Thyroid gland (tissue), 4 donors: ENCODE measurements at regions not wholly inside any gene's neighbourhood (a gene's known extent, or its start where the extent isn't known, plus 50 kb on each side); places are given as distances from the start of the nearest gene placed in this dataset.

Source experiments
- POLR2A ChIP-seq, 2 donors: fragments of 450-650 bp; IDR thresholded peaks; one replicate each; pipeline ENCODE4 v1.6.1; 2017; ENCODE audit warnings: antibody characterized with exemption in 2 of 2, mild to moderate bottlenecking in 2 of 2, moderate library complexity in 1 of 2
- TF ChIP-seq, protein P1 (sequence below), 6 experiments: fragments of 200-600 bp in 3 of 6; fragments of 450-650 bp in 3 of 6; sonication (generic) in 3 of 6; IDR thresholded peaks; one replicate each; pipeline ENCODE4 v1.5.1; 2016 to 2019; ENCODE audit warnings: antibody characterized with exemption in 6 of 6, mild to moderate bottlenecking in 2 of 6, inconsistent platforms in 1 of 6, moderate library complexity in 1 of 6

DNA sequence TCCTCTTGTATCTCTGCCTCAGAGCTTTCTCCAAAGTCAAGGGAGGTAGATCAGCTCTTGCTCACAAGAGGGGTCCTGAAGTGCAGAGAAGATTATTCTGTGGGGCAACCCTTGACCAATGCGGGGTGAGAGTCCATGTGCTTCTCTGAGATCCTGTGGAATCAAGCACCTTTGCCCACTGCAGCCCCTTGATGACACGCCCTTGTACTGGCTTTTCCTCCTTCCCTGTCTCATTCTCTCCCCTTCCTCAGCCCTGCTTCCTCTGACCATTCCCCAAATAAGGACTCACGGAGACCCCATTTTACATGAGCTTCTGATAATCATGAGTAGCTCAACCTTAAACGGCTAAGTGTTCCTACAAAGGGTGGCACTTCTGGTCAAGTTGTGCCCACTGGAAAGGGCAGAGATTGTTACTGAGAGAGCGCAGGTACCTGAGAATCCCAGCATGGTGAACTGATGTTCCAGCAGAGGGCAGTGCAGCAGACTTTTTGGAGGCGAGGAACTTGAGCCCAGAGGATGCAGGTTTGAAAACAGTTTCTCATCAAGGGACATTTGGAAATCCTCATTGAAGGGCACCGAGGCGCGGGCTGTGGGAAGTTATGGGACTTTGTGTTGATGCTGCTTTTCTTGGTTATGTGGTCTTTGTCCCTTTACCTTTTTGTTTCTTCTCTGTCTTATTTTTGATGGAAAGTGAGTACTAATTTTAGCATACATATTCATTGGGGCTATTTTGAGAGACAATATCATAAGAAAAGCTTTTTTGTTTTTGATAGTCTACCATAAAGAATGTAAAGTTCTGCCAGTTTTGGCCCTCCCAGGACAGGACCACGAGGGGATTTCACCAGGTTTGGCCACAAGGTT is 201.3 kb downstream of the RBM46 start:
- TF ChIP-seq, protein P1, sequence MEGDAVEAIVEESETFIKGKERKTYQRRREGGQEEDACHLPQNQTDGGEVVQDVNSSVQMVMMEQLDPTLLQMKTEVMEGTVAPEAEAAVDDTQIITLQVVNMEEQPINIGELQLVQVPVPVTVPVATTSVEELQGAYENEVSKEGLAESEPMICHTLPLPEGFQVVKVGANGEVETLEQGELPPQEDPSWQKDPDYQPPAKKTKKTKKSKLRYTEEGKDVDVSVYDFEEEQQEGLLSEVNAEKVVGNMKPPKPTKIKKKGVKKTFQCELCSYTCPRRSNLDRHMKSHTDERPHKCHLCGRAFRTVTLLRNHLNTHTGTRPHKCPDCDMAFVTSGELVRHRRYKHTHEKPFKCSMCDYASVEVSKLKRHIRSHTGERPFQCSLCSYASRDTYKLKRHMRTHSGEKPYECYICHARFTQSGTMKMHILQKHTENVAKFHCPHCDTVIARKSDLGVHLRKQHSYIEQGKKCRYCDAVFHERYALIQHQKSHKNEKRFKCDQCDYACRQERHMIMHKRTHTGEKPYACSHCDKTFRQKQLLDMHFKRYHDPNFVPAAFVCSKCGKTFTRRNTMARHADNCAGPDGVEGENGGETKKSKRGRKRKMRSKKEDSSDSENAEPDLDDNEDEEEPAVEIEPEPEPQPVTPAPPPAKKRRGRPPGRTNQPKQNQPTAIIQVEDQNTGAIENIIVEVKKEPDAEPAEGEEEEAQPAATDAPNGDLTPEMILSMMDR (IDR thresholded peaks at IDR 0.05), result peak; percentile 26 to 74 (median 61)
- TF ChIP-seq POLR2A (IDR thresholded peaks at IDR 0.05), result no peak
